ENCODE measurements at regions not wholly inside any gene's neighbourhood (a gene's known extent, or its start where the extent isn't known, plus 50 kb on each side); places are given as distances from the start of the nearest gene placed in this dataset.

- TF ChIP-seq CTCF (tag by site-specific recombination; IDR thresholded peaks at IDR 0.05), result no peak
- no peak for TF ChIP-seq ZNF792 (tag by site-specific recombination; IDR thresholded peaks at IDR 0.05)
- no peak for TF ChIP-seq ZNF121 (tag by site-specific recombination; IDR thresholded peaks at IDR 0.05)
- TF ChIP-seq REST (tag by site-specific recombination; IDR thresholded peaks at IDR 0.05), result no peak
- no peak for TF ChIP-seq HOXA7 (CRISPR knock-in tag; IDR thresholded peaks at IDR 0.05; ENCODE audit: borderline replicate concordance)
- no peak for TF ChIP-seq ZNF558 (tag by site-specific recombination; IDR thresholded peaks at IDR 0.05)
- TF ChIP-seq ZBTB6 (tag by site-specific recombination; IDR thresholded peaks at IDR 0.05), result no peak
- no peak for TF ChIP-seq ZNF701 (tag by site-specific recombination; IDR thresholded peaks at IDR 0.05)
- TF ChIP-seq ZNF19 (tag by site-specific recombination; IDR thresholded peaks at IDR 0.05; ENCODE audit: low read depth), result no peak
- no peak for TF ChIP-seq ZFHX2 (tag by site-specific recombination; conservative IDR thresholded peaks at IDR 0.05)
- no peak for TF ChIP-seq ZNF768 (tag by site-specific recombination; IDR thresholded peaks at IDR 0.05)
- no peak for TF ChIP-seq ZNF571 (tag by site-specific recombination; IDR thresholded peaks at IDR 0.05)
- TF ChIP-seq ZNF596 (tag by site-specific recombination; IDR thresholded peaks at IDR 0.05), result no peak
- TF ChIP-seq ZBTB8A (tag by site-specific recombination; IDR thresholded peaks at IDR 0.05), result no peak
These were observed 591.6 kb downstream of the REEP3 start for GRCh38 chr10:64112701-64113355.
